Epithelial cell of proximal tubule (primary cell): ENCODE measurements at regions not wholly inside any gene's neighbourhood (a gene's known extent, or its start where the extent isn't known, plus 50 kb on each side); places are given as distances from the start of the nearest gene placed in this dataset.

Experiments used
- DNase-seq: peaks from one replicate; pipeline ENCODE4 v3.0.0-alpha.2; 2011; ENCODE audit warnings: low read depth
- H3K4me3 ChIP-seq: 2 replicates; pipeline ENCODE4 v1.5.1; 2011; ENCODE audit warnings: low read depth, mild to moderate bottlenecking, low read length
- CTCF ChIP-seq: conservative IDR thresholded peaks from 2 replicates; pipeline ENCODE4 v1.5.1; 2012; ENCODE audit warnings: low read depth, mild to moderate bottlenecking, low read length

- no peak for TF ChIP-seq CTCF
- H3K4me3 ChIP-seq, result no peak overlapping the region
- no peak for DNase-seq
Measured at GRCh38 chr1:232137066-232137465, 492.9 kb downstream of the SIPA1L2 start.

- H3K4me3 ChIP-seq, result no peak overlapping the region
- no peak for DNase-seq
- TF ChIP-seq CTCF, result no peak
Measured at GRCh38 chr1:232136136-232136535, 493.8 kb downstream of the SIPA1L2 start.

- no peak for DNase-seq
- no peak overlapping the region for H3K4me3 ChIP-seq
- TF ChIP-seq CTCF, result no peak
Measured at GRCh38 chr1:232134365-232134764, 495.6 kb downstream of the SIPA1L2 start.

GRCh38 chr1:232132572-232132971 lies 497.4 kb downstream of the SIPA1L2 start:
- H3K4me3 ChIP-seq, result no peak overlapping the region
- DNase-seq, result no peak
- no peak for TF ChIP-seq CTCF

- TF ChIP-seq CTCF, result no peak
- no peak for DNase-seq
Measured at GRCh38 chr1:232131715-232132391, 498.1 kb downstream of the SIPA1L2 start.

GRCh38 chr1:232130815-232131480 lies 499.0 kb downstream of the SIPA1L2 start:
- no peak for TF ChIP-seq CTCF
- no peak for DNase-seq
- no peak overlapping the region for H3K4me3 ChIP-seq

More at GRCh38 chr1:232131715-232132391, 498.1 kb downstream of the SIPA1L2 start:
- no peak overlapping the region for H3K4me3 ChIP-seq

- no peak for TF ChIP-seq CTCF
- no peak for DNase-seq
Measured at GRCh38 chr1:232127190-232127589, 500.6 kb downstream of the DISC1 start.

More at GRCh38 chr1:232127190-232127589, 500.6 kb downstream of the DISC1 start:
- H3K4me3 ChIP-seq, result no peak overlapping the region
